Embryonic facial prominence (tissue), 1 donor: ENCODE measurements at regions not wholly inside any gene's neighbourhood (a gene's known extent, or its start where the extent isn't known, plus 50 kb on each side); places are given as distances from the start of the nearest gene placed in this dataset.

Experiments used
- DNase-seq: peaks from one replicate; pipeline ENCODE4 v3.0.0-alpha.2; 2016; ENCODE audit errors: extremely low spot score

DNA sequence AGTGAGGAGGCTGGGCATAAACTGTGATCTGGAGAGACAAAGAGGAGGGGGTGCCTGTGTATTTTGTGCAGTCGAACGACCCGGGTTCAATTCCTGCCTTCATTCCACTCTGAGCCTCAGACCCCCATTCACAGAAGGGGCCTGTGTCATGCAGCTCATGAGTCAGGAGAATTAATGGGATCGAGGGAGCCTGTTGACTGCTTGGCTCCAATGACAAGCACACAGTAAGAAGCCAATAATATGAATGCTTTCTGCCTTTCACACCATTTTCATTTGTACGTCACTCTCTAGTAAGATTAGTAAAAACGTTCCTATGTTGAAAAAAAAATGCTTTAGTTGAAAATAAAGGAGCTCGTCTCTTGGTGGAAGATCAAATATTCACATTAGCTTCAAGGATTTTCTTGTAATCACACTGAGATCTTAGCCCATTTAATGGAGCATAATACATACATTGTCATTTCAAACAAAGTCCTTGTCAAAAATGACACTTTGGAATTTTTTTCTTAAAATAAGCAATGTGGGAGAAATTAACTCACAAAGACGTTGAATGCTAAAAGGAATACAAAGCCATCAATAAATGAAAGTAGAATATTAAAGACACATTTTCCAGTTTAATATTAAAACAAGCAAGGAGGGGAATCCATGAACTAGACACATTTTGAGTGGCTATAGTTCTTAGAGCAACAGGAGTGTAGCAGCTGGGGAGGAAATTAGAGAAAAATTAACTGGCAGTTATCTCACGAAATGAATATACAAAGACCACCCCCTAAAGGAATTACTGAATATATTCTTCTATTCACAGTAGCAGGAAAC is 246.7 kb upstream of the AFDN start:
- DNase-seq = no peak

DNA sequence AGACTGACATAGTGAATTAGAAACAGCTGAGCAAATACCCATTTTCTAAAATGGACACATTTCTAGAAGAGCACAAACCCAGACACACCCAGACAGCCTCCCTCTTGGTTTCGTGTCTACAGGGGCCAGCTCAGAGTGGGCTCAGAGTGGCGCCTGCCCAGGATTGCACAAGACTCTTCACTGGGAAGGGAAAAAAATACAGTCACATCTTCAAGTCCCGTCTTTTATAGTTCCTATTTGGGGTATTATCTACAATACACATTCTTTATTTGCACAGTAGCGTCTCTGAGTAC is 246.1 kb upstream of the AFDN start:
- DNase-seq = no peak

DNA sequence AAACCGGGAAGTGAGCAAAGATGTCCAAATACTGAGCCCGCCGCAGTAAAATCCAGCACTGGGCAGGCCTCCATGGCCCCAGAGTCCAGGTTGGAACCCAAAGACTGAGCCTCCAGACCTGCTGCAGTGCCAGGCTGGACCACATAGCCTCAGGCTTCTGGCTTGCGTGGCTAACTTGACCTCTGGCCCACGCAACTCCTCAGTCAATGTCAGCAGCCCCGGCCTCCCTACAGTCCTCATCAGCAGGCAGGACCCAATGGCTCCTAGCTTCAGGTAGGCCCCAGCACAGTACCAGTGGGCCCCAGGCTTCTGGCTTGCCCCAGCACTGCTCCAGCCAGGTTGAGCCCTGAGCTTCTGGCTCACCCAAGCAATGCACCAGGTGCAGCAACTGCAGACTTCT is 245.1 kb upstream of the AFDN start:
- DNase-seq = no peak

DNA sequence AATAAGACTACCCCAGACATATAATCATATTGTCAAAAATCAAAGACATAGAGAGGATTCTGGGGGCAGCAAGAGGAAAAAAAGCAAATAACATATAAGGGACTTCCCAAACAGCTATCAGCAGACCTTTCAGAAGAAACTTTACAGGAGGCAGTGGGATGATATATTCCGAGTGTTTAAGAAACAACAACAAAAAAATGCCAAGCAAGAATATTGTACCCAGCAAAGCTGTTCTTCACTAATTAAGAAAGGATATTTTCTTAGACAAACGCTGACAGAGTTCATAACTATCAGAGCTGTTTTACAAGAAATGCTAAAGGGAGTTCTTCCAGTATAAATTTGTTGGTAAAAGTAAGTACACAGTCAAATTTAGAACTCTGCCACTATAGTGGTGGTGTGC is 243.3 kb upstream of the AFDN start:
- no peak for DNase-seq

DNA sequence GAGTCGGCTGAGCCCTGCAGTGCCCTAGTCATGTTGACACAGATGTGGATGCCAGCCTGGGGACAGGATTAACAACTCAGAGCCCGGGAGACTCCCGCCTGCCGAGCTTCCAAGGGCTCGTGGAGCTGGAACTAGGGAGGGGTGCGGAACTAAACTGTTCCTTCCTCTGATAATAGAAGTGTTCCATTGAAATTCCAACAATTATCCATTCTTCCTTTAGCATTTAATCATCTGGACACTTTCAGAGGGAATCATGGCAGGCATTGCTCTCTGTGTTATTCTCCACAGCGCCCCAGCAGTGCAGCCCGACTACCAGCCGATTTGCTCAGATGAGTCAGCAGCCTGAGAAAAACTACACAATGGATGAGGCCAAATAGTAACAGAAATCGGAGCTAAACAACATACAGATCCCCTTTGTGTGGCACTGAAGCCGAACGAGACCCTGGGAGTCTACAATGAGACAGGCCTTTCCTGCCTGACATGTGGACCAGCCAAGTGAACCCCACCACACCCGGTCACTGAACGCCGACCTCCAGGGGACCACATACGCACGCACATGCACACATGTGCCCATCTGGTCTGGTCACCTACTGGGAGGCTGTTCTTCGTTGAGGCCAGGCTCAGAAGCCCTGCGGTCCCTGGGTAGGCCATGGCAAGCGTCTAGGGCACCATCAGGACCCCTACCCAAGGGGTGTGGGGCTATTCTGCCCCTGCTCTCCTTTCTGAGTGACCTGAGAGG is 238.4 kb upstream of the AFDN start:
- DNase-seq = no peak

DNA sequence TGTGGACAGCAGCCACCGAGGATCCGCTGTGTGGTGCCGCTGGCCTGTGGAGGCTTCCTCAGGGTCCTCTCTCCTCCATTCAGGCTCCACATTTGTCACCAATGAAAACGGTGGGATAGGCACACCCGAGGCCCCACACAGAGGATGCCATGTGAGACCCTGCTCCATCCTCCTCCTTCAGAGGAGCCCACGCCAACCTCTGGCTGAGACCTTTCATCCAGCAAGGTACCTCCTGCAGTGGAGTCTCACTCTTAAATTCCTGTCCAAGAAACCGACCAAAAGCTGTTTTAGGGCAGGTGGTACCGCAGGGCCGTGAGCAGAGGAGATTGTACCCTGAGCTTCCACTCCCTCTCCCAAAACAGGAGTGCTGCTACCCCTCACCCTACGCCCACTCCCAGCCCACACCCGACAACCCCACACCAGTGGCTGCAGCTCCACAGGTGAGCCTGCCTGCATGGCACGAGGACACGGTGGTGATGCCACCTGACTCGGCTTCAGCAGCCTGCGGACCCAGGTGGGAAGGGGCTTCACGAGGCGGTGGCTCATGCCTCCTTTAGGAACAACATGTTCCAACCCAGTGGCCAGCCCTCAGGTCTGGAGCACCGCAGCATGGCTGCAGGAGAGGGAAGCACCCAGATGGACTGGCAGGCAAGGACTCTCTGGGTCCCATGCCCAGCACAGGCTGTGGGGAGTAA is 237.6 kb upstream of the AFDN start:
- no peak for DNase-seq

DNA sequence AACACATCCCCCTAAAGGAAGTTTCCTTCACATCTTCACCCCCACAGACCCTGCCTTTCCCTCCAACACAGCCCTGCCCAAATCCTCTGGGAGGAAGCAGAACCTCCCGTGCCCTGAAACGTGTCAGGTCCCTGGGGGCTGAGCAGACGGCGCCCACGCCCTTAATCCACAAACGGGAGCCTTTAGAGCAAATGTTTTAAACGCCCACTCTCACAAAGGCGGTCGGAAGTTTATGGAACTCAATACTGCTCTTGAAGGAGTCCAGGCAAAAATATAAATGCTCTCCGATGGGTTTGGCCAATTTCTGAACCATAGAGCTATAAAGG is 237.1 kb upstream of the AFDN start:
- no peak for DNase-seq

DNA sequence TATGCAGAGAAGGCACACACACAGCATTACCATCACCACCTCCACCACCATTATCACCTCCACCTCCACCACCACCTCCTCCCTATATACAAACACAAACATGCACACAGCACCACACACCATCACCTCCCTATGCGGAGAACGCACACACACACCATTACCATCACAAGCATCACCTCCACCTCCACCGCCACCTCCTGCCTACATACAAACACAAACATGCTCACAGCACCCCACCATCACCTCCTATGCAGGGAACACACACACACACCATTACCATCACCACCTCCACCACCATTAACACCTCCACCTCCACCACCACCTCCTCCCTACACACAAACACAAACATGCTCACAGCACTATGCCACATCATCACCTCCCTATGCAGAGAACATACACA is 236.5 kb upstream of the AFDN start:
- no peak for DNase-seq
